ENCODE measurements at regions not wholly inside any gene's neighbourhood (a gene's known extent, or its start where the extent isn't known, plus 50 kb on each side); places are given as distances from the start of the nearest gene placed in this dataset.

GRCh38 chr3:159172473-159172872 is 370.6 kb downstream of the MFSD1 start:
- DNase-seq, result no peak

DNA sequence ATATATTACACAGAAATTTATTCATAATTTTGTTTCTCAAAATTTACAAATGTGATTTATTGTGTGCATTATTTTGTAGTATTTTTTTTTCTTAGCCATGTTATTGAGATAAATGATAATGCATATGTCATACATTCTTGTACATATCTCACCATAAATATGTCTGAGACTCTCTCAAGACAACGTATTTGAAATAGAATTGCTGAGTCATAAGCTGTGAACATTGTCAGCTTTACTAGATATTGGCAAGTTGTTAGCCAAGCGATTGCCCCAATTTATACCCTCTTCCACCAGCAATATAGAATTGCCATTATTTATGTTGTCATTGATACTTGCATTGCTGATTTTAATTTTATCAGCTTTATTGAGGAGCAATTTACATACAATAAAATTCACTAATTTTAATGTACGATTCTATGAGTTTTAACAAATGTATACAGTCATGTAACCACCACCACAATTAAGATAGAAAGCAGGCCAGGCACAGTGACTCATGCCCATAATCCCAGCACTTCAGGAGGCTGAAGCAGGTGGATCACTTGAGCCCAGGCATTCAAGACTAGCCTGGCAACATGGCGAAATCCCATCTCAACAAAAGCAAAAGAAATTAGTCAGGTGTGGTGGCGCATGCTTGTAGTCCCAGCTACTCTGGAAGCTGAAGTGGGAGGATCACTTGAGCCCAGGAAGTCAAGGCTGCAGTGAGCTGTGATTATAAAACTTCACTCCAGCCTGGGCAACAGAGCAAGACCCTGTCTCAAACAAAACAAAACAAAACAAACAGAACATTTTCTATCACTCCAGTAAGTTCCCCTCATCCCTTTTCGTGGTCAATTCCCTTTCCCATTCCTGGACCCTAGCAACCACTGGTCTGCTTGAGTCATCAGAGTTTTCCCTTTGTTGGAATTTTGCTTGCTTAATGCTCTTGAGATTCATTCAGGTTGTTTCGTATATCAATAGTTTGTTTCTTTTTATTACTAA is 373.1 kb downstream of the MFSD1 start:
- DNase-seq, result no peak

DNA sequence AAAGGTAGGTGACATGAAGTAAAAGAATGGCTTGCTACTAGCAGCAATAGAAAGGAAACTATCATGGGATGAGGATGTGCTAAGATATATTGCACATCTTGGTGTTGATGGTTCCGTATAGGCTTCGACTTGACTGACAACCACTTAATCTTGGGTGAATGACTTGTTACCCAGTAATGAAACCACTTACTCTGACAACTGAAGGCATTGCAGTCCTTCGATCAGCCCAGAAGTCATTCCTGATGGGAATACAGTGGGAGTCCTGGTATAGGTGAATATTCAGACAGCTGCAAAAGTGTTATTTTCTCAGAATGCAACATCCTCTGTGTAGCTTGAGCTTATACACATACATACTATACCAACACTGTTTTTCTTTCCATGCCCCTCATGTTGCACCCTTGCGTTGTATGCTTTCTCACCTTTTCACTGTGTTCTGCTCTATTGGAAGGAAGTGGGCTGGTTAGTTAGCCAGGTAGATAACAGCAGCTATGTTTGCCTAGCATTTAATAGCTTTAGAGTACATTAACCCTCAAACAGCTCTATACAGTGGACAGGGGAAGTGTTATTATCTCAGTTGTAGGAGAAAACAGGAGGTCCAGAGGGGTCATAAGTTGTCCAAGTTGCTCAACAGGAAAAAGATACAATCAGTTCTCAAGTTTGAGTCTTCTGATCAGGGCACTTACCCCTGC is 376.5 kb downstream of the MFSD1 start:
- no peak for DNase-seq

- DNase-seq, result no peak
Observed at GRCh38 chr3:159182961-159183360, 381.1 kb downstream of the MFSD1 start.

DNA sequence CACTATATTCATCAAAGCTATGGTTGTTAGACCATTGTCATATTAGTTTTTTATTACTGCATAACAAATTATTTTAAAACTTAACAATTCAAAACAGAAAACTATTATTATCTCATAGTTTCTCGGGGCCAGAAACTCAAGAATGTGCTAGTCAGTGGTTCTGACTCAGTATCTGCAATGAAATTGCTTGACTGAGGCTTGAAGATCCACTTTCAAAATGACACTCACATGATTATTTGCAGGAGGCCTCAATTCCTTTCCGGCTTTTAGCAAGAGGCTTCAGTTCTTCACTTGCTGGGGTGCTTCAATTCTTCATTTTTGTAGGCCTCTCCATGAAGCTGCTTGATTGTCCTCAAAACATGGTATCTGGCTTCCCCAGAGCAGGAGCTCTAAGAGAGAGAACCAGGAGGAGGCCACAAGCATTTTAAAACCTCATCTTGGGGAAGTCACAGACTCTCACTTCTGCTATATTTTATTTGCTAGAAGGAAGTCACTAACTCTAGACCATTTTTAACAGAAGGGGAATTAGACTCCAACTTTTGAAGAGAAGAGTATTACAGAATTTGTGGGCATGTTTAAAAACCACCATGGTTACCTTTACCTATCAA is 383.7 kb downstream of the MFSD1 start:
- no peak for DNase-seq

DNA sequence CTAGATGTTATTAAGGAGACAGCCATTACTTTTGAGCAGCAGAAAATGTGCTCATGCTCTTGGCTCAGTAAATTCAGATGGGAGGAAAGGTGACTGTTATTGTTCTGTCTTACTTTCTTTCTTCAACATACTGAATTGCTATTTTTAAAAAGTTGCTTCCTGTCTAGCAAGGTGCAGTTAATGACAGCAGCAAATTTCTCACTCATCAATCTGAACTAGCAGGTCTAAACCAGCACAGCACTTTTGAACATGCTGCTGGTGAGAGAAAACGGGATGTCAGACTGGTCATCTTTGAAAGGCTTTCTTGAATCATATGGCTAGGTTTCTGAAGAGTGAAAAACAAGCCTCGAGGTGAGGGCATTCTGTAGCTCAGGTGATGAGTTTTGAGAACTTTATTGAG is 384.7 kb downstream of the MFSD1 start:
- DNase-seq, result no peak

GRCh38 chr3:159187232-159187631 is 385.4 kb downstream of the MFSD1 start:
- no peak for DNase-seq

DNA sequence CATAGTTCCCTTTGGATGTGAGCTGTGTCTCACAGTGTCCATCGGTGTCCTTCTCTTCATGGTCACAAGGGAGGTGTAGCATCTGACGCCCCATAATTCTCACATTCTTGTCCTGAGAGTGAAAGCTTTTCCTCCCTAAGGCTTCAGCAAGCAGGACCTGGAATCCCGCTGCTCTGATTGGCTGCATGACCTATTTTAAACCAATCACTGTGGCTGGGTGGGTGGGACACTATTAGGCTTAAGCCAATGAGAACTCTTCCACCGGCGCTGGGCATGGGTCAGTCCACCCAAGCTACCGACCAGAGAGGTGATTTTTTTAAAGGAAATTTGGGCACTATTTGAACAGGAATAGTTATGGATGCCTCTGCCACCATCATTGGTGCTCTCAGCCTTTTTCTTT is 385.9 kb downstream of the MFSD1 start:
- no peak for DNase-seq

DNA sequence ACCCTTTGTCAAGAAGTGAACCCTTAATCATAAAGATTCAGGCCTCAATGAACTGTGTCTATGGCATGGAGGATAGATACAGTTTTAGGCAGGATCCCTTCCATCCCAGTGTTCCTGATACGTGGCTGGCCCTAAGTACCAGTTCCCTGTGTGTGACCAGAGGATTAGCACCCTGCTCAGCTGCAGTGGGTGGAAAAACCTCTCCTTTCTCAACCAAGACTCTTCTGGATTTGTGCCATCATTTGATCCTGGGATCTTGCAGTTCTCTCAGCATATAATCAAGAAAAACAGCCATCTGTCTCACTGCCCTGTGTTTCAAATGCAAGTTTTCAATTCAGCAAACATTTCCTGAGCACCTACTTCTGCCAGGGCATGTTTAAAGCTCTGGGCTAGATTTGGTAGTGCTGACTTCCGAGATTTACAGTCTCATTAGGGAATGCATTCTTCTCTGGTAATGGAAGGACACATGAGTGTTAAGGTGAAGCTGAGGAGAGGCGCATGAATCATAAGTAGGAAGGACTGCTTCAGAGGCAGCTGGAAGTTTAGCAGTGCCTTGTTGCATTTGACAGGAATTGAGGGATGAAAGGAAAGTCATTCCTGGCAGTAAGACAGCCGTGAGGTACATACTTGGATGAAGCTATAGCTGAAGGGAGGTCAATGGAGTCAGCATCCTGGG is 388.3 kb downstream of the MFSD1 start:
- DNase-seq, result no peak

DNA sequence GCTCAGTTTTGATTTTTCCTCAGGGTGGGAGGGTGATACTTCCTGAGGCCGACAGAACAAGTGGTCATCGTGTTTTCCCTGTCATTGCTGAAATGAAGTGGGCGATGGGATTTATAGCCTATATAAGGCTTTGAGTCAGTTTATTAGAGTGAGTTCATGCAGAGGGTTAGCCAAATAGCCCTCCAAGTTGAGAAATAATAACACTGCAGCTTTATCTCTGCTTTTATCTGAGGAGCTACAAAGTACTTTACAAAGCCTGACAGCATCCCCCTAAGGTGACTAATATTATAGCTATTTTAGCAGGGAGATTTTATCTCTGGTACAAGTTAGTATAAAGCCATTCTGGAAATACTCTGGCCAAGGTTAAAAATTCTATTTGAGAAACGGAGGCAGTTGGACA is 389.6 kb downstream of the MFSD1 start:
- DNase-seq, result no peak

DNA sequence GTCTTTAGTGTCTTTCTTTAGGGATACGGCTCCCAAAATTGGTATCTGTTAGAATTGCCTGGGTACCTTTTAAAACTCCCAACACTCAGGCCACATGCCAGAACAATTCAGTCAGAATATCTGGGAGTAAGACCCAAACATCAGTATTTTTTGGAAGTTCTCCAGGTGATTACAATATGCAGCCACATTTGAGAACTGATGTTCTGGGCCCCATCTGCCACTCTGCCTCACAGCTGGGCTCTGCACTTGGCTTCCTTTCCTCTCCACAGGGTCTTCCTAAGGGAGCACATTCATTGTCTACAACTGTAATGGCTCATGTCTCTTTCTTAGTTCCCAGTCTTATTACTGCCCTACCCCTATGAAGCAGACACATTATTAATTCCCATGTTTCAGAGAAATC is 394.5 kb downstream of the MFSD1 start:
- no peak for DNase-seq

DNA sequence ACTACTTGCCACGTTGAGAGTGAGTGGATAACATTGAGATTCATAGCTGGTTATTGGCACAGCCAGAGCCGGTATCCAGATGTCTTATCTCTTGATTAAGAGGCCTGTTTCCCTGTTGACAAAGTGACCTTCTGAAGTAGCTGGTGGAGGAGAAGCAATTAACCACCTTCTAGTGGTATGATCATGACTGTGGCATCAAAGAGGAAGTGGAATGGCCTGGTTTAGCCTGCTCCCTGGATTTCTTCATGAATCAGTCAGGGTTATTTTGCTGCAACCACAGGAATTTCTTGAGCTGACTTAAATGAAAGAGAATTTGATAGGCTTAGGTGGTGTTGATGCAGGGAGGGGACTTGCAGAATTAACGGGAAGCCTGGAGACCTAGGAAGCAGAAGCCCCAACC is 398.3 kb downstream of the MFSD1 start:
- DNase-seq, result no peak

- no peak for DNase-seq
Observed at GRCh38 chr3:159208050-159208449, 406.2 kb downstream of the MFSD1 start.

- no peak for DNase-seq
Observed at GRCh38 chr3:159209459-159209858, 407.6 kb downstream of the MFSD1 start.

- no peak for DNase-seq
Observed at GRCh38 chr3:159210336-159210735, 408.5 kb downstream of the MFSD1 start.

DNA sequence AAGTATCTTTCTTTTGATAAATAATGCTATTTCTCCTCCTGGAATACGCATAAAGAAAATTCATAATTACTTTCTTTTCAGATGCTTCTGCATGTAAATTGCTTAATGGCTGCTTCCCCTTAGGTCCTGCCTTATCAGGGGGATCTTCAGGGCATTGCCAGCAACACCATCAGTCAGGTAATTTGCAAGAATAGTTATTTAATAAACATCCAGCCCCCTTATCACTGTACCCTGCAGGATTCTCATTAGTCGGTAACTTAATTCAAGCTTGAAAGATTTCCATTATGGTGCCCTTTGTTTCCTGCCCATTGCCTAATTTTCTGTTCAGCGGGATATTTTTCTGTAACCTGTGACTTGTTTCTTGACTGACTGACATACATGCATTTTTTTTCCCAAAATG is 414.5 kb downstream of the MFSD1 start:
- no peak for DNase-seq

DNA sequence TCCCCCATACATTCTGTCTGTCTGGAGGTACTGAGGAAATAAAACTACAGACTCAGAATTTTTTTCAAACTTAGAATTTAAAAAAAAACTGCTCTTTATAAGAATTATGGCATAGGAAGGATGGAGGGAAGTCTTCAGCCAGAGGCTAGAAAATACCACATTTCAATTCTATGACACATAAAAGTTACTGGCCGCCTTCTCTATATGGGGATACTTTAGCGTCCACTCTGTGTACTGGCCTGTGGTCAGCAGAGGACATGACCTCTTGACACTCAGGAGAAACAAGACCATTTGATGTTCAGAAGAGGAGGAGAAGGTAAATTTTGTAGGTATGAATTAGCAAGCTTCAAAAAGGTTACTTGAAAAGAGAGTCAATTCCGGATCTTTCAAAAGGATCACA is 417.4 kb downstream of the MFSD1 start:
- DNase-seq, result no peak

DNA sequence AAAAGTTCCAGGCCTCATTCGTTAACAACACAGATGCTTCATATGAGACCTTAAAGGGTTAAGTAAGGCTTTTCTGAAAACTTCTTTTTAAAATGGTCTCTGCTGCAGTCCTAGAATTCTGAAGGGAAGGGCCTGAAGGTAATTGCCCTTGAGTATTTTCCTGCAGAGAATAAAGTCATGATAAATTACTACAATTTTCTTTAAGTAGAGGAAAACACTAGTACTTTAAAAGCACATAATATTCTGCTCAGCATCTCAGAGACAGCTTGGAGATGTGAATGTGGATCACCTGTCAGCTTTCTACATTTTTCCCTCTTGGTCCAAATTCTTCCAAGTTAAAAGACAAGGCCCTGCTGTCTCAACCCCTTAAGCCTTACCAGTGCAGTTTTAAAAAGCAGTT is 419.5 kb downstream of the MFSD1 start:
- DNase-seq, result no peak

GRCh38 chr3:159229116-159229680 is 427.3 kb downstream of the MFSD1 start:
- DNase-seq, result no peak

DNA sequence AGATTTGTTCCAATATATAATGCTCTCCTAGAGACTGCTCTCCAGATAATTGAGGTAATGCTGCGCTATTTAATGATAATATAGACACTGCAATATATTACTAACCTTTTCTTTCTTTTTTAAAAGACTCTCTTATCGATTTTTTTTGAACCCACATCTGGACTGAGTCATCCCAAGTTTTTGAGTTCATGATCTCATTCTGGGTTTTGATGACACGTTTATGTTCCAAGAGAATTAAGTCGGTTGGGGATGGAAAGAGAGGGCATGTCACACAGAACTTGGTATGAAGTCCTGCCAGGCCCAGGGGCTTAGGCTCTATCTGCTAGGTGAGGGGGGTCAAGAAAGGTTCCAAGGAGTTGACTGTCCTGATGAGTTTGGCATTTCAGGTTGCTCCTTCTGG is 431.1 kb downstream of the MFSD1 start:
- no peak for DNase-seq

GRCh38 chr3:159233734-159234133 is 431.9 kb downstream of the MFSD1 start:
- DNase-seq, result no peak

DNA sequence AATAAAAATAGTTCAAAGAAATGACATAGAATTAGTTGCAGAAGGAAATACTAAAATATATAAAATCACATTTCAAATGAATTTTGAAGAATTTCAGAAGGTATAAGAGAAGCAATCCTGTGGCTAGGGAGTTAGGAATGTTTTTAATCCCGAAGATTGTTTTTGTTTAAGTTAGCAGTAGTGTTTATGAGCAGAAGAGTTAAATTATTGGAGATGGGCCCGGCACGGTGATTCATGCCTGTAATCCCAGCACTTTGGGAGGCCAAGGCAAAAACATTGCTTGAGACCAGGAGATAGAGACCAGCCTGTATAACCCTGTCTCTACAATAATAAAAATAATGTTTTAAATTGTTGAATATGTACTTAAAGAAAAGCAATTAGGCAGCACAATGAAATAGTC is 432.5 kb downstream of the MFSD1 start:
- no peak for DNase-seq

- no peak for DNase-seq
Observed at GRCh38 chr3:159236321-159236720, 434.5 kb downstream of the MFSD1 start.
